ENCODE measurements at regions not wholly inside any gene's neighbourhood (a gene's known extent, or its start where the extent isn't known, plus 50 kb on each side); places are given as distances from the start of the nearest gene placed in this dataset.

DNA sequence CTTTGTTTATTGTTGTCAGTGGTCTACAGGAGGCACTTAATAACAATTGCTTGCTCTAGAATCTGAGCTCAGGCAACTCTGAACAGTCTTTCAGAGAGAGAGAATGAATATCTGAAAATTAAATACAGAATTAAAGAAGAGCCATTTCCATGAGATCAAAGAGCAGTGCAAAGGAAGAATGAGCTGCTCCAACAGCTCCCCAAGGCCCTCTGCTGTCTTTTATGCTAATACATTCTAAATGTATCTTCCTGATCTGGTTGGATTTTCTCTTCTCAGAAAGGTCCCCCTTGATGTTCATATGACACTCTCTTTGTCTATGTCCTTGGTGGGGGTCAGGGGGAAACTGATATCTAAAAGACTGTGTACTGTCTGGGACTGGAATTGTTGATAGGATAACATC is 1029.6 kb downstream of the PCDH9 start:
- intact Hi-C loops (cut with DNase I), result no loop called here
- Histone ChIP-seq H3K27ac (no peak overlapping the region), H3K4me3 (no peak overlapping the region), H3K27me3 (no peaks in the 10 kb centered on the region), H3K4me1 (no peaks in the 10 kb centered on the region), H3K9me3 (no peaks in the 10 kb centered on the region), H3K36me3 (no peaks in the 10 kb centered on the region)
- TF ChIP-seq, protein P1, sequence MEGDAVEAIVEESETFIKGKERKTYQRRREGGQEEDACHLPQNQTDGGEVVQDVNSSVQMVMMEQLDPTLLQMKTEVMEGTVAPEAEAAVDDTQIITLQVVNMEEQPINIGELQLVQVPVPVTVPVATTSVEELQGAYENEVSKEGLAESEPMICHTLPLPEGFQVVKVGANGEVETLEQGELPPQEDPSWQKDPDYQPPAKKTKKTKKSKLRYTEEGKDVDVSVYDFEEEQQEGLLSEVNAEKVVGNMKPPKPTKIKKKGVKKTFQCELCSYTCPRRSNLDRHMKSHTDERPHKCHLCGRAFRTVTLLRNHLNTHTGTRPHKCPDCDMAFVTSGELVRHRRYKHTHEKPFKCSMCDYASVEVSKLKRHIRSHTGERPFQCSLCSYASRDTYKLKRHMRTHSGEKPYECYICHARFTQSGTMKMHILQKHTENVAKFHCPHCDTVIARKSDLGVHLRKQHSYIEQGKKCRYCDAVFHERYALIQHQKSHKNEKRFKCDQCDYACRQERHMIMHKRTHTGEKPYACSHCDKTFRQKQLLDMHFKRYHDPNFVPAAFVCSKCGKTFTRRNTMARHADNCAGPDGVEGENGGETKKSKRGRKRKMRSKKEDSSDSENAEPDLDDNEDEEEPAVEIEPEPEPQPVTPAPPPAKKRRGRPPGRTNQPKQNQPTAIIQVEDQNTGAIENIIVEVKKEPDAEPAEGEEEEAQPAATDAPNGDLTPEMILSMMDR (IDR thresholded peaks at IDR 0.05), result no peak
- no peak for TF ChIP-seq POLR2A (IDR thresholded peaks at IDR 0.05)
- DNase-seq, result no peak

DNA sequence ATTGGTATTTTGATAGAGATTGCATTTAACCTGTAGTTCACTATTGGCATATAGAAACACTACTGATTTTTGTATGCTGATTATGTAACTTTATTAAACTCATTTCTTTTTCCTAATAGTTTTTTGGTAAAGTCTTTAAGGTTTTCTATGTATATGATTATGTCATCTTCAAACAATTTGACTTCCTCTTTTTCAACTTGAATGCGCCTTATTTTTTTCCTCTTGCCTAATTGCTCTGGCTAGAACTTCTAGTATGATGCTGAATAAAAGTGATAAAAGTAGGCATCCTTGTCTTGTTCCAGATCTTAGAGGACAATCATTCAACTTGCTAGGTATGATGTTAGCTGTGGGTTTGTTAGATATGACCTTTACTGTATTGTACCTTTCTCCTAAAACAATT is 1034.9 kb downstream of the PCDH9 start:
- TF ChIP-seq, protein P1 (IDR thresholded peaks at IDR 0.05), result no peak
- TF ChIP-seq POLR2A (IDR thresholded peaks at IDR 0.05), result no peak
- WGBS, 2 donors, result 80 to 89% methylated on average over 1 of the region's 1 CpG

DNA sequence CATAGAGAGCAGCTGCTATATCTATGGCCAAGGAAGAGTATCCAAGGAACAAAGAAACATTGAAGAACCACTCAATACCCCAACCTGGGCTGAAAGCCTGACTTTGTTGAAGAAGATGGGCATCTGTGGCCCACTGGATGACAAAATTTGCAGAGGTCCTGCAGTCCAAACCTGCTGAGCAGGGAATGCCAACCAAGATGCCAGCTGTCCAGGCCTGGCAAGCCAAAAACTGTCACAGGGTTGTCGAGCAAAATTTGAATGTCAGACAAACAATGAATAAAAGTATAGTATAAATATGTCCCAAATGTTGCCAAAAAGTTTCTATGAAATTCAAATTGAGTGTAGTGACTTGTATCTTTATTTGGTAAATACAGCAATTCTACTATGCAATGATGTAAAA is 1040.2 kb downstream of the PCDH9 start:
- WGBS, 2 donors, result 0 to 38% methylated on average over 1 of the region's 1 CpG
- no peaks in the 10 kb centered on the region for H3K27me3 ChIP-seq
- no peaks in the 10 kb centered on the region for H3K9me3 ChIP-seq
- no peak for DNase-seq
- TF ChIP-seq POLR2A (IDR thresholded peaks at IDR 0.05), result no peak
- TF ChIP-seq, protein P1 (IDR thresholded peaks at IDR 0.05), result no peak
- H3K4me3 ChIP-seq, result no peak overlapping the region
- intact Hi-C loops (cut with DNase I), result no loop called here
- no peak overlapping the region for H3K27ac ChIP-seq
- no peaks in the 10 kb centered on the region for H3K36me3 ChIP-seq
- H3K4me1 ChIP-seq, result no peaks in the 10 kb centered on the region

More for the DNA sequence above, 1034.9 kb downstream of the PCDH9 start:
- Histone ChIP-seq H3K27me3 (no peaks in the 10 kb centered on the region), H3K4me1 (no peaks in the 10 kb centered on the region), H3K4me3 (no peak overlapping the region), H3K27ac (no peak overlapping the region), H3K36me3 (no peaks in the 10 kb centered on the region), H3K9me3 (no peaks in the 10 kb centered on the region)
- intact Hi-C loops (cut with DNase I), result no loop called here
- DNase-seq, result no peak

DNA sequence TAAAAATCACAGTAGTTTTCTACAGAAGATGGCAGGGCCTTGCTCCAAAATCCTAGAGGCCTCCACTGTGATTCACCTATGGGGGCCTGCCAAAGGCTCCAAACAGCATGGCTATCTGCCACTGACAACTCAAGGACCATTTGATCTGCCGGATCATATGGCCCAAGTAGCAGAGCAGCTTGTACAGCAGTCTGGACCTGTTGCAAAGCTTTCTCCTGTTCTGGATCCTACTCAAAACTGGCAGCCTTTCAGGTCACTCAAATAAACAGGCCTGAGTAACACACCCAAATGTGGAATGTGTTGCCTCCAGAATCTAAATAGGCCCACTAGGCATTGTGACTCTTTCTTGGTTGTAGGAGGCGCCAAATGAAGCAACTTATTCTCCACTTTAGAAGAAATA is 1049.3 kb downstream of the PCDH9 start:
- Histone ChIP-seq H3K36me3 (no peaks in the 10 kb centered on the region), H3K9me3 (no peaks in the 10 kb centered on the region), H3K27me3 (no peaks in the 10 kb centered on the region), H3K4me1 (no peaks in the 10 kb centered on the region), H3K4me3 (no peak overlapping the region), H3K27ac (no peak overlapping the region)
- WGBS, 2 donors, result 67 to 70% methylated on average over 1 to 2 of the region's 2 CpGs
- TF ChIP-seq, protein P1 (IDR thresholded peaks at IDR 0.05), result no peak
- no peak for TF ChIP-seq POLR2A (IDR thresholded peaks at IDR 0.05)
- intact Hi-C loops (cut with DNase I), result no loop called here
- DNase-seq, result no peak

DNA sequence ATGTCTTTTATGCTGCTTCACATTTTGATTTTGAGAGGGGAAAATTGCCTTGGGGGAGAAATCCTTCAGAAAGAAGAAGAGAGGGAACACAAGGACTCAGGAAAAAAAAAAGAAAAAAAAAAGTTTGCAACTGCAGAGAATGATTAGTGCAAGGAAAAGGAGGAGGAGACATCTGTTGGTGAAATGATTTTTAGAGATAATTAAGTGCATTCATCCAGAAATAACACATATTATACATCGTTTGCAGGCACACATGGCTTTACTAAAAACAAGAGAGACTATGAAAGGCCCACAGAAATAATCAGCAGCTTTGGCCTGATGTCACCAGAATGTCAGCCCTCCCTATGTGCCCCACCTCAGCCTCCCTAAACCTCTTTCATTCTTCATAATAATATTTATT is 1058.2 kb downstream of the PCDH9 start:
- intact Hi-C loops (cut with DNase I), result no loop called here
- TF ChIP-seq, protein P1 (IDR thresholded peaks at IDR 0.05), result no peak
- no peak for TF ChIP-seq POLR2A (IDR thresholded peaks at IDR 0.05)
- Histone ChIP-seq H3K4me1 (no peaks in the 10 kb centered on the region), H3K27ac (no peak overlapping the region), H3K36me3 (no peaks in the 10 kb centered on the region), H3K9me3 (no peaks in the 10 kb centered on the region), H3K4me3 (no peak overlapping the region), H3K27me3 (no peaks in the 10 kb centered on the region)
- DNase-seq, result no peak
- WGBS, 2 donors, result 19 to 23% methylated on average over 1 of the region's 1 CpG
